ENCODE measurements at regions not wholly inside any gene's neighbourhood (a gene's known extent, or its start where the extent isn't known, plus 50 kb on each side); places are given as distances from the start of the nearest gene placed in this dataset.
"Not testable (repeated sequence)": the region's sequence is repeated elsewhere in the genome, so short reads cannot be mapped to it uniquely, and the experiment has no call there.

DNA sequence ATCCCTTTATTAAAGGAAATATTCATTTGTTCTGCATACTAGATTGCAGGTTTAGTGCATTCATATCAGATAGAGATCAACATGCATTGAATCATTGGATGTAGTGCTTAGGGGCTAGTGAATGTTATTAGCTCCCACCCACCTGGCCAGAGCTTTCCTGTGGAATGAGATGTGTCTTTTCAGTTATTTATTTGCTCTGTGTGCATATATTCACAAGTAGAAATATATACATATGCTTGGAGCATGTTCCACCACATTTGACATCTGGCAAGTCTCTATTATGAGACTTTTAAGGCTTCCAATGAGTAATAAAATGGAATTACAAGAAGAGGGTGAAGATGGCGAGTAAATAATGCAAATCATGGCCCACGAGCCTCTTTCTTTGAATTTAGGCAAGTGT is 180.0 kb upstream of the LMO3 start:
- H3F3A ChIP-seq (ENCODE audit: insufficient read depth, low read length, poor library complexity, severe bottlenecking): no peaks in the 10 kb centered on the region
- no peaks in the 10 kb centered on the region for H3K27me3 ChIP-seq (ENCODE audit: insufficient read depth, low read depth, low read length)
- no peak overlapping the region for H3K4me2 ChIP-seq (ENCODE audit: low read length)
- H3K9me3 ChIP-seq (ENCODE audit: low read length): no peaks in the 10 kb centered on the region
- no peaks in the 10 kb centered on the region for H4K20me1 ChIP-seq (ENCODE audit: insufficient read depth)
- no peaks in the 10 kb centered on the region for H3K79me2 ChIP-seq (replicated peaks; ENCODE audit: insufficient read depth, low read length)
- H3K9me2 ChIP-seq (ENCODE audit: insufficient read depth, low read length): no peaks in the 10 kb centered on the region
- no peaks in the 10 kb centered on the region for H3K36me3 ChIP-seq (ENCODE audit: insufficient read depth, low read length)
- H3K4me3 ChIP-seq (ENCODE audit: low read length): no peak overlapping the region
- TF ChIP-seq RAD21 (conservative IDR thresholded peaks at IDR 0.05): no peak
- no peak for TF ChIP-seq EZH2 (IDR thresholded peaks at IDR 0.05; ENCODE audit: borderline replicate concordance, insufficient read depth, low read length, poor library complexity, severe bottlenecking)
- TF ChIP-seq, protein P1, sequence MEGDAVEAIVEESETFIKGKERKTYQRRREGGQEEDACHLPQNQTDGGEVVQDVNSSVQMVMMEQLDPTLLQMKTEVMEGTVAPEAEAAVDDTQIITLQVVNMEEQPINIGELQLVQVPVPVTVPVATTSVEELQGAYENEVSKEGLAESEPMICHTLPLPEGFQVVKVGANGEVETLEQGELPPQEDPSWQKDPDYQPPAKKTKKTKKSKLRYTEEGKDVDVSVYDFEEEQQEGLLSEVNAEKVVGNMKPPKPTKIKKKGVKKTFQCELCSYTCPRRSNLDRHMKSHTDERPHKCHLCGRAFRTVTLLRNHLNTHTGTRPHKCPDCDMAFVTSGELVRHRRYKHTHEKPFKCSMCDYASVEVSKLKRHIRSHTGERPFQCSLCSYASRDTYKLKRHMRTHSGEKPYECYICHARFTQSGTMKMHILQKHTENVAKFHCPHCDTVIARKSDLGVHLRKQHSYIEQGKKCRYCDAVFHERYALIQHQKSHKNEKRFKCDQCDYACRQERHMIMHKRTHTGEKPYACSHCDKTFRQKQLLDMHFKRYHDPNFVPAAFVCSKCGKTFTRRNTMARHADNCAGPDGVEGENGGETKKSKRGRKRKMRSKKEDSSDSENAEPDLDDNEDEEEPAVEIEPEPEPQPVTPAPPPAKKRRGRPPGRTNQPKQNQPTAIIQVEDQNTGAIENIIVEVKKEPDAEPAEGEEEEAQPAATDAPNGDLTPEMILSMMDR (IDR thresholded peaks at IDR 0.05; ENCODE audit: poor library complexity, severe bottlenecking): no peak
- TF ChIP-seq TAF1 (IDR thresholded peaks at IDR 0.05; ENCODE audit: low read depth): no peak
- TF ChIP-seq EP300 (conservative IDR thresholded peaks at IDR 0.05; ENCODE audit: poor library complexity, severe bottlenecking): no peak
- no peak for TF ChIP-seq MXI1 (conservative IDR thresholded peaks at IDR 0.05; ENCODE audit: poor library complexity, severe bottlenecking)
- TF ChIP-seq, protein P2, sequence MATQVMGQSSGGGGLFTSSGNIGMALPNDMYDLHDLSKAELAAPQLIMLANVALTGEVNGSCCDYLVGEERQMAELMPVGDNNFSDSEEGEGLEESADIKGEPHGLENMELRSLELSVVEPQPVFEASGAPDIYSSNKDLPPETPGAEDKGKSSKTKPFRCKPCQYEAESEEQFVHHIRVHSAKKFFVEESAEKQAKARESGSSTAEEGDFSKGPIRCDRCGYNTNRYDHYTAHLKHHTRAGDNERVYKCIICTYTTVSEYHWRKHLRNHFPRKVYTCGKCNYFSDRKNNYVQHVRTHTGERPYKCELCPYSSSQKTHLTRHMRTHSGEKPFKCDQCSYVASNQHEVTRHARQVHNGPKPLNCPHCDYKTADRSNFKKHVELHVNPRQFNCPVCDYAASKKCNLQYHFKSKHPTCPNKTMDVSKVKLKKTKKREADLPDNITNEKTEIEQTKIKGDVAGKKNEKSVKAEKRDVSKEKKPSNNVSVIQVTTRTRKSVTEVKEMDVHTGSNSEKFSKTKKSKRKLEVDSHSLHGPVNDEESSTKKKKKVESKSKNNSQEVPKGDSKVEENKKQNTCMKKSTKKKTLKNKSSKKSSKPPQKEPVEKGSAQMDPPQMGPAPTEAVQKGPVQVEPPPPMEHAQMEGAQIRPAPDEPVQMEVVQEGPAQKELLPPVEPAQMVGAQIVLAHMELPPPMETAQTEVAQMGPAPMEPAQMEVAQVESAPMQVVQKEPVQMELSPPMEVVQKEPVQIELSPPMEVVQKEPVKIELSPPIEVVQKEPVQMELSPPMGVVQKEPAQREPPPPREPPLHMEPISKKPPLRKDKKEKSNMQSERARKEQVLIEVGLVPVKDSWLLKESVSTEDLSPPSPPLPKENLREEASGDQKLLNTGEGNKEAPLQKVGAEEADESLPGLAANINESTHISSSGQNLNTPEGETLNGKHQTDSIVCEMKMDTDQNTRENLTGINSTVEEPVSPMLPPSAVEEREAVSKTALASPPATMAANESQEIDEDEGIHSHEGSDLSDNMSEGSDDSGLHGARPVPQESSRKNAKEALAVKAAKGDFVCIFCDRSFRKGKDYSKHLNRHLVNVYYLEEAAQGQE (IDR thresholded peaks at IDR 0.05; ENCODE audit: borderline replicate concordance): no peak
- no peak for TF ChIP-seq SMC3 (conservative IDR thresholded peaks at IDR 0.05; ENCODE audit: poor library complexity)
- TF ChIP-seq POLR2AphosphoS5 (IDR thresholded peaks at IDR 0.05): no peak
- H2AFZ ChIP-seq (ENCODE audit: low read depth, low read length): no peak overlapping the region
- H3K9ac ChIP-seq (ENCODE audit: low read length): no peak overlapping the region
- no peak overlapping the region for H3K27ac ChIP-seq (ENCODE audit: low read length)

DNA sequence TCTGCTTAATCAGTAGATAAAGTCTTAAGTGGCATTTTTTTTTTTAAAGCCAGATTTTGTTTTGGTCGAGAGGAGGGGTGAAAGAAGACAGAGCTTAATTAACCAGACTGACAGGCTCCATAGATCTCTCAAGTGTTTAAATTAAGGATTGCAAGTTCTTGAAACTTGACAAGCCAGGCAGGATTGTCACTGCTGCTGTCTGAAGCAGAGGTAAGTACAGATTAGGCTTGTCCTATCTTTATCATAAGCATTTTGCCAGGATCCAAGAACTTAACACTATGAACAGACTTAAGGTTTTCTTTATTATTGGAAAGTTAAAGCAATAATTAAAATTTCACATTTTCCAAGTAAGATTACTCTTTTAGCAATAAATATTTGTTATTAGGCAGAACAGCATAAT is 179.6 kb upstream of the LMO3 start:
- no peaks in the 10 kb centered on the region for H4K20me1 ChIP-seq (ENCODE audit: insufficient read depth)
- H3K27me3 ChIP-seq (ENCODE audit: insufficient read depth, low read depth, low read length): no peaks in the 10 kb centered on the region
- no peak overlapping the region for H3K27ac ChIP-seq (ENCODE audit: low read length)
- TF ChIP-seq SMC3 (conservative IDR thresholded peaks at IDR 0.05; ENCODE audit: poor library complexity): no peak
- no peak for TF ChIP-seq EP300 (conservative IDR thresholded peaks at IDR 0.05; ENCODE audit: poor library complexity, severe bottlenecking)
- no peak for TF ChIP-seq TAF1 (IDR thresholded peaks at IDR 0.05; ENCODE audit: low read depth)
- TF ChIP-seq, protein P2 (IDR thresholded peaks at IDR 0.05; ENCODE audit: borderline replicate concordance): no peak
- no peak for TF ChIP-seq POLR2AphosphoS5 (IDR thresholded peaks at IDR 0.05)
- TF ChIP-seq, protein P1 (IDR thresholded peaks at IDR 0.05; ENCODE audit: poor library complexity, severe bottlenecking): no peak
- no peak for TF ChIP-seq EZH2 (IDR thresholded peaks at IDR 0.05; ENCODE audit: borderline replicate concordance, insufficient read depth, low read length, poor library complexity, severe bottlenecking)
- no peak for TF ChIP-seq MXI1 (conservative IDR thresholded peaks at IDR 0.05; ENCODE audit: poor library complexity, severe bottlenecking)
- TF ChIP-seq RAD21 (conservative IDR thresholded peaks at IDR 0.05): no peak
- H3K4me3 ChIP-seq (ENCODE audit: low read length): no peak overlapping the region
- H3K36me3 ChIP-seq (ENCODE audit: insufficient read depth, low read length): no peaks in the 10 kb centered on the region
- H2AFZ ChIP-seq (ENCODE audit: low read depth, low read length): no peak overlapping the region
- H3F3A ChIP-seq (ENCODE audit: insufficient read depth, low read length, poor library complexity, severe bottlenecking): no peaks in the 10 kb centered on the region
- no peak overlapping the region for H3K4me2 ChIP-seq (ENCODE audit: low read length)
- no peaks in the 10 kb centered on the region for H3K79me2 ChIP-seq (replicated peaks; ENCODE audit: insufficient read depth, low read length)
- H3K9me2 ChIP-seq (ENCODE audit: insufficient read depth, low read length): no peaks in the 10 kb centered on the region
- no peaks in the 10 kb centered on the region for H3K9me3 ChIP-seq (ENCODE audit: low read length)
- no peak overlapping the region for H3K9ac ChIP-seq (ENCODE audit: low read length)

DNA sequence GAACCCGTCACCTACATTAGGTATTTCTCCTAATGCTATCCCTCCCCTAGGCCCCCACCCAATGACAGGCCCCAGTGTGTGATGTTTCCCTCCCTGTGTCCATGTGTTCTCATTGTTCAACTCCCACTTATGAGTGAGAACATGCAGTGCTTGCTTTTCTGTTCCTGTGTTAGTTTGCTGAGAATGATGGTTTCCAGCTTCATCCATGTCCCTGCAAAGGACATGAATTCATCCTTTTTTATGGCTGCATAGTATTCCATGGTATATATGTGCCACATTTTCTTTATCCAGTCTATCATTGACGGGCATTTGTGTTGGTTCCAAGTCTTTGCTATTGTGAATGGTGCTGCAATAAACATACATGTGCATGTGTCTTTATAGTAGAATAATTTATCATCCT is 163.2 kb upstream of the LMO3 start:
- H4K20me1 ChIP-seq (ENCODE audit: insufficient read depth); H2AFZ ChIP-seq (ENCODE audit: low read depth, low read length); H3F3A ChIP-seq (ENCODE audit: insufficient read depth, low read length, poor library complexity, severe bottlenecking); H3K4me2 ChIP-seq (ENCODE audit: low read length); H3K27me3 ChIP-seq (ENCODE audit: insufficient read depth, low read depth, low read length); H3K9me2 ChIP-seq (ENCODE audit: insufficient read depth, low read length); H3K27ac ChIP-seq (ENCODE audit: low read length); H3K36me3 ChIP-seq (ENCODE audit: insufficient read depth, low read length); H3K9me3 ChIP-seq (ENCODE audit: low read length); H3K79me2 ChIP-seq (replicated peaks; ENCODE audit: insufficient read depth, low read length); H3K9ac ChIP-seq (ENCODE audit: low read length); H3K4me3 ChIP-seq (ENCODE audit: low read length): not testable (repeated sequence)

All from neural cell (in vitro differentiated cells).